HG02852 (cell line): ENCODE measurements at regions not wholly inside any gene's neighbourhood (a gene's known extent, or its start where the extent isn't known, plus 50 kb on each side); places are given as distances from the start of the nearest gene placed in this dataset.
A peak's percentile ranks its signal among the peaks of the same experiment; 100 is the strongest.
"Not testable (repeated sequence)": the region's sequence is repeated elsewhere in the genome, so short reads cannot be mapped to it uniquely, and the experiment has no call there.

Source experiments
- ATAC-seq: cut with Tn5 transposase; IDR thresholded peaks from one replicate; pipeline ENCODE4 v1.9.1; 2021; ENCODE audit warnings: mild to moderate bottlenecking, moderate library complexity; ENCODE audit not compliant: unreplicated experiment

- no peak for ATAC-seq
Observed at GRCh38 chr5:61215996-61216395, 53.7 kb upstream of the SMIM15 start.

- no peak for ATAC-seq
Observed at GRCh38 chr5:61216741-61217140, 54.5 kb upstream of the SMIM15 start.

DNA sequence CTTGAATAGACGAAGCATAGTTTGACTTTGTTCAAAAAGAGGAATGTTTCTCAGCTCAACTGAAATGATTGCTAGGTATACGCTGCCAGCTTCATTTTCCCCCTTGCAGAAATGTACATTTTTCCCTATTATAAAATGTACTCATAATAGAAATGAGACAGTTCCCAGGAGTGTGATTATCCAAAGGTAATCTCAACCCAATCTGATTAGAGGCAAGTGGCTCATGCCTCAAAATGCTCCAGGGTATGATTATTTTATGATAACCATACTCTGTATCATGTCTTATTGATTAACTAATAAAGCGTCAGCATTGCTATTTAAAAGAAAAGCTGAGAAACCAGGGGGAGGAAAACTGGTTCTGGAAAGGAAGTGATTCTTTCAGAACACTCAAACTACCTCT is 54.9 kb upstream of the SMIM15 start:
- no peak for ATAC-seq

GRCh38 chr5:61228229-61228628 is 66.0 kb upstream of the SMIM15 start:
- ATAC-seq, result no peak

DNA sequence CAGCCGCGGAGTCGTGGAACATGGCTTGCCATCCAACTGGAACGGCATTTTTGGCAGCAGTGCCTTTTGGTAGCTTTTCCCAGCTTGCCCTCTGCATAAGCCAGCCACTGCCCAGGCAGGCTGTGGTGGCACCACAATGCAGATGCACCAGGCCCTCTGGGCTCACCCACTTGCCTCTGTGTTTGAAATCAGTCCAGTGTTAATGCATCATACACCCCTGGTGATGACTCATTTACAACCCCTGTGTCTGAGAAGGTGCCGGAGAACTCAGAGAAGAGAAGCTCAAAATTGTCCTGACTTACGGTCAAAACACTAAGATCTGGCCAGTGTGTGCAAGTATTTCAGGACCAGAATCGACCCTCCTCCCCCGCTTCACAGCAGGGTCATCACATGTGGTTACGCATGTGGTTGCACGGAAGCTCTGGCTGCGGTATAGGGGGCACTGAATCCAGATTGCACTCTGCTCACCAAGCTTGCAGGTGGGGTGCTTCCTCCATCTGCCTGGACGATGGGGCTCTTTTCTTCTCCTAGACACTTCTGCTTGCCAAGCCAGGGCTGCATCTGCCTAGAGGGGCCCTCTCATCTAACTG is 66.5 kb upstream of the SMIM15 start:
- ATAC-seq, result peak; percentile 76

DNA sequence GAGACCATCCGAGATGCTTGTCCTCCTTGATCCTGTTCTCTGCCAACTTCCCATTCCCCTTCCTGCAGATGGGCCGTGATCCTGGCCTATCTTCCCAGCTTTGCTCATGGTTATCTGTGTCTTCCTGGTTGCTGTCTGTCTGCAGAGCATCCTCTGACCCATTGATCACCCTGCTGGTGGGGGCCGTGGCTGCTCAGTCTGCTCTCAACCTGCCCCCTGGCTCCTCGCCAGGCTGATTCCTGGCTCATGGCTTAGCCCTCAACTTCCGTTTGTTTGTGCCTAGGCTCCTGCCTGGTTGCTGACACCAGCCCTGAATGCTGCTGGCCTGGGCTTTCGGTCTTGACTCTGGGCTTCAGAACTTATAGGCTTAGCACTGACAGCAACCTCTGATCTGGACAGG is 67.1 kb upstream of the SMIM15 start:
- ATAC-seq, result no peak

GRCh38 chr5:61230492-61230891 is 68.2 kb upstream of the SMIM15 start:
- no peak for ATAC-seq

GRCh38 chr5:61231813-61232212 is 69.5 kb upstream of the SMIM15 start:
- ATAC-seq, result no peak

GRCh38 chr5:61232490-61233050 is 70.3 kb upstream of the SMIM15 start:
- no peak for ATAC-seq

- no peak for ATAC-seq
Observed at GRCh38 chr5:61234019-61234418, 71.8 kb upstream of the SMIM15 start.

DNA sequence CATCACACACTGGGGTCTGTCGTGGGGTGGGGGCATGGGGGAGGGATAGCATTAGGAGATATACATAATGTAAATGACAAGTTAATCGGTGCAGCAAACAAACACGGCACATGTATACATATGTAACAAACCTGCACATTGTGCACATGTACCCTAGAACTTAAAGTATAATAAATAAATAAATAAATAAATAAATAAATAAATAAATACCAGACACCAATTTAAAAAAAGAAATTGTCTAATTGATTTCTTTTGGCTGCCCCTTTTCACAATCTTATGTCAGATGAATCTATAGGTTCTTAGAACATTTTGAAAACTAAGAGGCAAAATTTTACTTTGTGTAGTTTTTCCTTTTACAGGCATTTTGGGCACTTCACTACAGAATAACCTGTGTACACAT is 74.4 kb upstream of the SMIM15 start:
- ATAC-seq, result not testable (repeated sequence)

GRCh38 chr5:61245486-61245885 is 83.2 kb upstream of the SMIM15 start:
- no peak for ATAC-seq

- ATAC-seq, result no peak
Observed at GRCh38 chr5:61245936-61246335, 83.7 kb upstream of the SMIM15 start.

DNA sequence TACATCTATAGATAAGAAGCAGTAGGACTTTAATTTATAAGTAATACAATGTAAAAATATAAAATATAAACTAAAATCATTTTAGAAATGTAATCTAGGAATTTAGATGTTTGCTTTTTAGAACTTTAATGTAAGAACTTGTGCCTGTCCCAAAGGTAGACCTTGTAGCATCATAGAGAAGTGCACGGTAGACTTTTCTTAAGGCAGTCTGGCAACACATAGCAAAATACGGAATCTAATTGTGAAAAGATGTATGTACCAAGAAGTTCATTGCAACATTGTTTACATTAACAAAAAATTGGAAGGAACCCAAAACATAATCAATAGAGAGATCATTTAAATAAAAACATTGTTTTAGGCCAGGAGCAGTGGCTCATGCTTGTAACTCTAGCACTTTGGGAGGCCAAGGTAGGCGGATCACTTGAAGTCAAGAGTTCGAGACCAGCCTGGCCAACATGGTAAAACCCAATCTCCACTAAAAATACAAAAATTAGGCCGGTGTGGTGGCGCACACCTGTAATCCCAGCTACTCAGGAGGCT is 84.6 kb upstream of the SMIM15 start:
- no peak for ATAC-seq

GRCh38 chr5:61251874-61252642 is 80.0 kb upstream of the ZSWIM6 start:
- no peak for ATAC-seq

DNA sequence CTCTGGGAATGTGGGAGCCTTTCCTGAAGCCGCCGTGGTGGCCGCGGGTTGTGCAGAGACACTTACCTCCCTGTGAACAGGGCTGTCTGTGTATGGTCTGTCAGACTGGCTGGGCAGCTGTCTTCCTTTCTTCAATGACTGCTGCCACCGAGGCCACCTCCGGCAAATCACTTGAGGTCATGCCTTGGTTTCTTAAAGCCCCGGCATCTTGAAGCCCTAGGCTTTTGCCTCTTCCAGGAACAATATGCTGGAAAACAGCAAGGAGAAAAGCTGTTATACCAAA is 79.5 kb upstream of the ZSWIM6 start:
- ATAC-seq, result no peak

- ATAC-seq, result no peak
Observed at GRCh38 chr5:61253547-61253946, 78.5 kb upstream of the ZSWIM6 start.

DNA sequence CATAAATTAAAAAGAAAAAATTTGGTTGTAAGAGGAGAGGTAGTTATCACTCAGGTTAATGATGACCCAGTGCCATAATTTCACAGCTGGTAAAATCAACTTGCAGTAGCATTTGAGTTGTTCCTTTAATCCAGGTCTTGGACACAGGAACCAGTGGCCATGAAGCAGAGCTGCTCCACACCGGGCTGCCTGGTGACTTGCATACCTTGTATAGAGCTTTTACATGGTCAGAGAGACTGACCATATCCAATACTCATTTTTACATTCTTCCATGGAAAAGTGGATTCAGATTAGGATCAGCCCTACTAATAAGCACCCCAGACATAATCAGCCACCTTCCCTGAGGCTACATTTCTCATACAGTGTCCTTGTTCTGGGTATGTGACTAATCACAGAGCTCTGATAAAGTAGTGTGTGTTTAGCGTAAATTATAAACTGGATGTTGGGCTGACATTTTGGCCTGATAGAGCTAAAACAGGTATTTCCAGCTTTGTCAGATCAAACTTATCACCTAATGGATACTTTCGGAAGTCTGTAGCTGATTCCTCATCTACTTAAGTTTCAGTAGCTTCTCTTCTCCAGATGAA is 77.0 kb upstream of the ZSWIM6 start:
- ATAC-seq, result no peak

- ATAC-seq, result no peak
Observed at GRCh38 chr5:61256474-61256873, 75.6 kb upstream of the ZSWIM6 start.

- no peak for ATAC-seq
Observed at GRCh38 chr5:61257421-61257820, 74.6 kb upstream of the ZSWIM6 start.

- ATAC-seq, result no peak
Observed at GRCh38 chr5:61261136-61261535, 70.9 kb upstream of the ZSWIM6 start.

DNA sequence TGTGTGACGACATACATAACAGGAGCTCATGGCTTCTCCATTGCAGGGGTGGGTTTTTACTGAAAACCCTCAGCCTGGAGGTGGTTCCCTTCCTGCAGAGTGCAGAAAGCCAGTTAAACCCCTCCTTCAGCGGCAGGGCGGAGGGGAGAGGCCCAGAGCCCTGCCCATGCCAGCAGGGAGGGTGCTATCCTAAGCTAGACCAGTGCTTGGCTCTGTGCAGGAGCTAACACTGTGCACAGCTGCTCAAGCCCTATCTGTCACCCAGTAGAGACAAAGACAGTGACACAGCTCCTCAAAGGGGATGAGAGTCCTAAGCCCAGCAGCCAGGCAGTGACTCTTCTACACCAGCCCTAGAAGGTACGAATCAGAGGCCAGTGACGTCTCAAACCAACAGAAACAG is 70.0 kb upstream of the ZSWIM6 start:
- ATAC-seq, result no peak
